HCT116 (cell line): ENCODE measurements at regions not wholly inside any gene's neighbourhood (a gene's known extent, or its start where the extent isn't known, plus 50 kb on each side); places are given as distances from the start of the nearest gene placed in this dataset.

Experiments used
- ATAC-seq: fragments of 200-7000 bp; cut with Tn5 transposase; 2 replicates; pipeline ENCODE4 v1.9.1; 2020; ENCODE audit warnings: mild to moderate bottlenecking, moderate library complexity
- BruUV-seq: library from RNA; stranded (reverse); fragments of 400-500 nt; replicated peaks from 2 replicates; lab custom pipeline; 2021; lab: Mats Ljungman, UMichigan
- CTCF ChIA-PET: fragments of 300-600 bp; sonication (Branson Sonifier 250); formaldehyde crosslinking; loops from one replicate; lab custom pipeline; 2021; ENCODE audit warnings: antibody characterized with exemption; lab: Charles Lee
- POLR2A ChIA-PET: fragments of 300-600, 350-600 bp; sonication (Branson Sonifier 250); formaldehyde crosslinking; loops from one replicate; lab custom pipeline; 2021; ENCODE audit warnings: antibody characterized with exemption; lab: Charles Lee
- RAD21 ChIA-PET, 2 experiments: fragments of 300-600 bp; sonication (Branson Sonifier 250); formaldehyde crosslinking; loops; one replicate each; lab custom pipeline; 2023; ENCODE audit warnings: low total read pairs in 2 of 2; ENCODE audit not compliant: uncharacterized antibody in 2 of 2, unreplicated experiment in 2 of 2, low non-redundant PET in 1 of 2; lab: Charles Lee
- DNase-seq: peaks from one replicate; pipeline ENCODE4 v3.0.0-alpha.2; 2010; ENCODE audit warnings: low read depth, low spot score
- H2AFZ ChIP-seq: fragments of 200-600 bp; shearing (Covaris generic), sonication (generic); 2 replicates; pipeline ENCODE4 v1.6.1; 2017; ENCODE audit warnings: low read depth, mixed run types, mixed read lengths, antibody characterized with exemption, low read length; ENCODE audit not compliant: poor library complexity, severe bottlenecking
- H3K27ac ChIP-seq: 2 replicates; pipeline ENCODE4 v1.5.1; 2012; ENCODE audit warnings: low read depth, low read length
- H3K27me3 ChIP-seq: fragments of 200-600 bp; sonication (generic); 2 replicates; pipeline ENCODE4 v1.6.1; 2016; ENCODE audit warnings: mixed run types, low read length, mixed read lengths; ENCODE audit not compliant: insufficient read depth
- H3K36me3 ChIP-seq, 2 experiments: fragments of 200-500 bp in 1 of 2; fragments of 200-600 bp in 1 of 2; sonication (Bioruptor generic) in 1 of 2; sonication (generic) in 1 of 2; 2 replicates each; pipeline versions ENCODE4 v1.5.1 to v1.6.1; 2014 to 2016; ENCODE audit warnings: low read length in 2 of 2, inconsistent platforms in 1 of 2, mixed read lengths in 1 of 2, mixed run types in 1 of 2; ENCODE audit not compliant: insufficient read depth in 2 of 2, control insufficient read depth in 1 of 2
- H3K4me1 ChIP-seq, 2 experiments: fragments of 200-600 bp in 1 of 2; sonication (generic) in 1 of 2; 2 replicates each; pipeline versions ENCODE4 v1.5.1 to v1.6.1; 2012 to 2017; ENCODE audit warnings: low read length in 2 of 2, inconsistent platforms in 1 of 2, mild to moderate bottlenecking in 1 of 2, mixed read lengths in 1 of 2, mixed run types in 1 of 2, moderate library complexity in 1 of 2; ENCODE audit not compliant: insufficient read depth in 2 of 2, control insufficient read depth in 1 of 2
- H3K4me2 ChIP-seq: fragments of 200-600 bp; sonication (generic); 2 replicates; pipeline ENCODE4 v1.6.1; 2017; ENCODE audit warnings: mixed run types, low read length, mixed read lengths
- H3K4me3 ChIP-seq, 2 experiments: fragments of 200-600 bp in 1 of 2; sonication (generic) in 1 of 2; replicated peaks in 1 of 2; 2 replicates each; pipeline ENCODE4 v1.5.1; 2011 to 2016; ENCODE audit warnings: low read length in 2 of 2, control low read depth in 1 of 2, low read depth in 1 of 2, mild to moderate bottlenecking in 1 of 2, mixed read lengths in 1 of 2, mixed run types in 1 of 2
- H3K79me2 ChIP-seq: fragments of 200-600 bp; sonication (generic); 2 replicates; pipeline ENCODE4 v1.6.1; 2017; ENCODE audit warnings: mild to moderate bottlenecking, mixed run types, low read length, moderate library complexity, mixed read lengths; ENCODE audit not compliant: insufficient read depth
- H3K9ac ChIP-seq: fragments of 200-600 bp; sonication (generic); 2 replicates; pipeline ENCODE4 v1.6.1; 2016; ENCODE audit warnings: low read length, mixed read lengths
- H3K9me2 ChIP-seq: fragments of 200-600 bp; sonication (generic), shearing (Covaris generic); 2 replicates; pipeline ENCODE4 v1.6.1; 2017; ENCODE audit warnings: mixed run types, mild to moderate bottlenecking, moderate library complexity; ENCODE audit not compliant: insufficient read depth
- H3K9me3 ChIP-seq, 2 experiments: fragments of 200-500 bp in 1 of 2; fragments of 200-600 bp in 1 of 2; sonication (Bioruptor generic) in 1 of 2; sonication (generic) in 1 of 2; 2 replicates each; pipeline ENCODE4 v1.6.1; 2014 to 2017; ENCODE audit warnings: low read length in 2 of 2, mixed read lengths in 2 of 2, inconsistent platforms in 1 of 2, low read depth in 1 of 2, mild to moderate bottlenecking in 1 of 2, mixed run types in 1 of 2, moderate library complexity in 1 of 2; ENCODE audit not compliant: control insufficient read depth in 1 of 2, insufficient read depth in 1 of 2
- H4K20me1 ChIP-seq: fragments of 200-600 bp; sonication (generic), shearing (Covaris generic); 2 replicates; pipeline ENCODE4 v1.6.1; 2017; ENCODE audit warnings: mixed run types, mild to moderate bottlenecking, moderate library complexity; ENCODE audit not compliant: insufficient read depth
- CEBPB ChIP-seq: IDR thresholded peaks from 2 replicates; pipeline ENCODE4 v1.6.1; 2012; ENCODE audit warnings: low read depth
- ELF1 ChIP-seq: IDR thresholded peaks from 2 replicates; pipeline ENCODE4 v1.6.1; 2012; ENCODE audit warnings: low read depth, borderline replicate concordance
- EZH2 ChIP-seq: fragments of 200-600 bp; sonication (generic); IDR thresholded peaks from 2 replicates; pipeline ENCODE4 v1.6.1; 2017; ENCODE audit warnings: antibody characterized with exemption, mixed run types
- FOSL1 ChIP-seq: IDR thresholded peaks from 2 replicates; pipeline ENCODE4 v1.6.1; 2012; ENCODE audit warnings: low read depth
- MAX ChIP-seq: IDR thresholded peaks from 2 replicates; pipeline ENCODE4 v1.6.1; 2012
- POLR2A ChIP-seq: IDR thresholded peaks from 2 replicates; pipeline ENCODE4 v1.7.0; 2011; ENCODE audit warnings: borderline replicate concordance; ENCODE audit not compliant: insufficient read depth, insufficient read length; ENCODE audit errors: extremely low read depth
- POLR2AphosphoS5 ChIP-seq: IDR thresholded peaks from 2 replicates; pipeline ENCODE4 v1.6.1; 2011; ENCODE audit warnings: mild to moderate bottlenecking, low read depth, low read length, moderate library complexity
- RAD21 ChIP-seq: IDR thresholded peaks from 2 replicates; pipeline ENCODE4 v1.6.1; 2012; ENCODE audit warnings: low read depth, mild to moderate bottlenecking
- SIN3A ChIP-seq: IDR thresholded peaks from 2 replicates; pipeline ENCODE4 v1.6.1; 2012; ENCODE audit warnings: low read depth
- SRF ChIP-seq: IDR thresholded peaks from 2 replicates; pipeline ENCODE4 v1.6.1; 2012; ENCODE audit warnings: low read depth
- TCF7L2 ChIP-seq: IDR thresholded peaks from 2 replicates; pipeline ENCODE4 v1.7.0; 2011; ENCODE audit warnings: borderline replicate concordance, inconsistent platforms; ENCODE audit not compliant: insufficient read depth, insufficient read length; ENCODE audit errors: extremely low read depth
- ZNF274 ChIP-seq: fragments of 200-500 bp; sonication (Bioruptor generic); IDR thresholded peaks from 2 replicates; pipeline ENCODE4 v1.6.1; 2014; ENCODE audit warnings: mild to moderate bottlenecking, low read depth, low read length, inconsistent platforms
- intact Hi-C: fragments of 100-400 bp; cut with micrococcal nuclease; formaldehyde crosslinking; loops from 2 replicates; pipeline ENCODE4 v1.10.0; 2022

DNA sequence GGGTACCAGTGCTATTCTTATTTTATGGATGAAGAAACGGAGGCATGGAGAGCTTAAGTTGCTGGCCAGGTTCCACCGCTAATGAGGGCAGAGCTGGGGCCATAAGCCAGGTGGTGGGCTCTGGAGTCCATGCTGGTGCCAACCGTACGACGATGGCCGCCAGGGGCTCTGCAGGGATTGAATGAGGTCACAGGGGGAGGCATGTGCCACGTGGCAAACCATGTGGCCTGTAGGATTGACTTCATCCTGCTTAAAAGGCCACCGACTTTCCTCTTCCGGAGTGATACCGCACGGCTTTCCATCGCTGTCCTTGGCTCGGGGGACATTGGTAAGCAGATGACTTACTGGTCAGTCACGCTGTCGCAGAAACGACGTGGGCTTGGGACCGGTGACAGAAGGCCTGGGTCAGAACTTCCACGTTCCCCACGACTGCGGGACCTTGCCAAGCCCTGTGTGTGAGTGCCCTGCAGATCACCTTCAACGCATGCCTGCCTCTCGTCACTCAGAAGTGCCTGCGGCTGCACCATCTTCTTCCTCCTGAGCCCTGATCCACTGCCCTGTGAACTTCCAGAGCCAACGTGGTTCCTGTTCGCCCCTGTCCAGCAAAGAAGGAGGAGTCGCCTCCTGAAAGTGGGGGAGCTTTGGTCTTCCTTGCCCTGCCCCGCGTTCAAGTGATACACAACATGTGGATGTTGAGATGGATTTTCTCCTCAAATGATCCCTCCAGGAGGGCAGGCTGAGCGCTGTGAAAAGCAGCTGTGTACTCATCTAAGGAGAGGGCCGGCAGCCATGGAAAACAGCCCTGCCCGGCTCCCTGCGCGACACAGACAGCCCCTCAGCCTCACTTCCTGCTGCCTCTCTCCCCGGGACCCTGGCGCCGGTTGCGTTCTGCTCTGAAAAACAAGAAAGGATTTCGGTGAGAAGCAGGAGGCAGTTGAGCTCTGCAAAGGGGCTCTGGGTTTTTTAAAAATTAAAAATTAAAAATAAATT lies 176.7 kb downstream of the C16orf95 start:
- Histone ChIP-seq H3K4me1 (peaks cover 7 to 19% of the 10 kb centered on the region in 2 experiments), H2AFZ (no peak overlapping the region), H3K9me3 (no peaks in the 10 kb centered on the region), H3K9ac (no peak overlapping the region), H3K79me2 (no peaks in the 10 kb centered on the region), H3K9me2 (no peaks in the 10 kb centered on the region), H3K36me3 (no peaks in the 10 kb centered on the region), H3K27ac (no peak overlapping the region), H4K20me1 (no peaks in the 10 kb centered on the region), H3K4me2 (no peak overlapping the region), H3K27me3 (no peaks in the 10 kb centered on the region), H3K4me3 (no peak overlapping the region)
- BruUV-seq = no TSS peak
- ChIA-PET POLR2A (no interaction called here), CTCF (no interaction called here), RAD21 (no interaction called here)
- ATAC-seq (no peak), DNase-seq (no peak)
- TF ChIP-seq POLR2A = no peak
- no peak for TF ChIP-seq SRF
- no peak for TF ChIP-seq ELF1
- no peak for TF ChIP-seq ZNF274
- TF ChIP-seq FOSL1 = no peak
- no peak for TF ChIP-seq POLR2AphosphoS5
- TF ChIP-seq MAX = no peak
- TF ChIP-seq TCF7L2 = no peak
- no peak for TF ChIP-seq EZH2
- TF ChIP-seq RAD21 = no peak
- TF ChIP-seq SIN3A = no peak
- no peak for TF ChIP-seq CEBPB
- intact Hi-C loops = no loop called here
